ENCODE measurements at regions not wholly inside any gene's neighbourhood (a gene's known extent, or its start where the extent isn't known, plus 50 kb on each side); places are given as distances from the start of the nearest gene placed in this dataset.

DNA sequence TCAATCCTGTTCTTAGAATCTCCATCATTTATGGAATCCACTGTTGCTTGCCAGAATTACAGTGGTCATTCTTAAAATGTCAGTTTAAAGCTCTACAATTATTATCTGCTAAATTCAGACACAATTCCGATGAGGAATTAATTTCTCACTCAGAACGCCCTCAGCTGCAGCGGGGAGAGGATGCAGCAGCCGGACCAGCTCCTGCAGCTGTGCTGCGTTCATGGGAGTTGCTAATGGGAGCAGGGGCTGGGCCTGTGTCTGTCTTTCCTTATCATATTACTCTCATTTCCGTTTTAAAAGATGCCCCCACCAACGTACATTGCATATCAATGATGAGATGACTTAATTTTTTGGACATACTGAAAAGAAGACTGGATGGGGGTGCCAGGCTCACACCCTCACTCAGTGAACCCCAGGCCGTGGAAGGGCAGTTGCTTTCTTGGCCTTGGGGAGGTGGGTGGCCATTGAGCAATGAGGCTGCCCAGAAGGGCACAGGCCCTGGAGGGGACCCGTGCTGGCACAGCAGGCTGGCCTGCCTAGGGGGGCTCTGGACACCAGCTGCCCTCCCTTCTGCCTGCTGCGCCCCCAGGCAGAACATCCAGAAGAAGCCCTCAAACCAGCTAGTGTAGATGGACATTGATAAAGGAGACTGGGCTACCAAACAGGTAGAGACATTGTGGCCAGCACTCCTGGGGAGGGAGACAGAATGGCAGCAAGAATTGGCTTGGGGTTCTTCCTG is 503.6 kb upstream of the MYT1L start:
- Histone ChIP-seq H3K27me3 (ENCODE audit: control insufficient read depth, insufficient read depth, low read length) (no peaks in the 10 kb centered on the region), H3K36me3 (ENCODE audit: control insufficient read depth, insufficient read depth, low read length) (no peaks in the 10 kb centered on the region), H3K4me3 (ENCODE audit: low read depth, low read length) (no peak overlapping the region)
- TF ChIP-seq, protein P1, sequence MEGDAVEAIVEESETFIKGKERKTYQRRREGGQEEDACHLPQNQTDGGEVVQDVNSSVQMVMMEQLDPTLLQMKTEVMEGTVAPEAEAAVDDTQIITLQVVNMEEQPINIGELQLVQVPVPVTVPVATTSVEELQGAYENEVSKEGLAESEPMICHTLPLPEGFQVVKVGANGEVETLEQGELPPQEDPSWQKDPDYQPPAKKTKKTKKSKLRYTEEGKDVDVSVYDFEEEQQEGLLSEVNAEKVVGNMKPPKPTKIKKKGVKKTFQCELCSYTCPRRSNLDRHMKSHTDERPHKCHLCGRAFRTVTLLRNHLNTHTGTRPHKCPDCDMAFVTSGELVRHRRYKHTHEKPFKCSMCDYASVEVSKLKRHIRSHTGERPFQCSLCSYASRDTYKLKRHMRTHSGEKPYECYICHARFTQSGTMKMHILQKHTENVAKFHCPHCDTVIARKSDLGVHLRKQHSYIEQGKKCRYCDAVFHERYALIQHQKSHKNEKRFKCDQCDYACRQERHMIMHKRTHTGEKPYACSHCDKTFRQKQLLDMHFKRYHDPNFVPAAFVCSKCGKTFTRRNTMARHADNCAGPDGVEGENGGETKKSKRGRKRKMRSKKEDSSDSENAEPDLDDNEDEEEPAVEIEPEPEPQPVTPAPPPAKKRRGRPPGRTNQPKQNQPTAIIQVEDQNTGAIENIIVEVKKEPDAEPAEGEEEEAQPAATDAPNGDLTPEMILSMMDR (IDR thresholded peaks at IDR 0.05; ENCODE audit: insufficient read depth, low read length, poor library complexity, severe bottlenecking), result no peak
- no peak for DNase-seq (ENCODE audit: low read depth)

DNA sequence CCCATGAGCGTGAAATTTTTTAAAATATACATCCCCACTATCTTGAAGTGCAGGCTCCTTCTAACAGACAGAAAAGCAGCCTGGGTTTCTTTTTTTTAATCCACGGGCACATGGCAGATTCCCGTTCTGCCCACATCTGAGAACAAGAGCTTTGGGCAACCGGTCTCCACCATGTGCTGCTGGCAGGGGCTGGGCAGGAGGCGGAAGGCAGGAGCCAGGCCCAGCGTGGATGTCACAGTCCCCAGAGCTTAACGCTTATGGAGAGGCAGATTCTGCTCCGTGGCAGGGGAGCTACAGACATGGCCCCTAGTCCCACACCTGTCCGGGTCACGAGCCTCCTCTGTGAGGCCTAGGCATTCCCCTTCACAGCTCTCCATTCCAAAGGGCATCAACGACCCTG is 503.0 kb upstream of the MYT1L start:
- no peaks in the 10 kb centered on the region for H3K27me3 ChIP-seq (ENCODE audit: control insufficient read depth, insufficient read depth, low read length)
- DNase-seq (ENCODE audit: low read depth), result no peak
- TF ChIP-seq, protein P1 (IDR thresholded peaks at IDR 0.05; ENCODE audit: insufficient read depth, low read length, poor library complexity, severe bottlenecking), result no peak
- no peaks in the 10 kb centered on the region for H3K36me3 ChIP-seq (ENCODE audit: control insufficient read depth, insufficient read depth, low read length)
- H3K4me3 ChIP-seq (ENCODE audit: low read depth, low read length), result no peak overlapping the region

GRCh38 chr2:2832657-2833056 is 501.6 kb upstream of the MYT1L start:
- Histone ChIP-seq H3K4me3 (ENCODE audit: low read depth, low read length) (no peak overlapping the region), H3K36me3 (ENCODE audit: control insufficient read depth, insufficient read depth, low read length) (no peaks in the 10 kb centered on the region), H3K27me3 (ENCODE audit: control insufficient read depth, insufficient read depth, low read length) (peaks cover 3% of the 10 kb centered on the region)
- TF ChIP-seq, protein P1 (IDR thresholded peaks at IDR 0.05; ENCODE audit: insufficient read depth, low read length, poor library complexity, severe bottlenecking), result no peak
- DNase-seq (ENCODE audit: low read depth), result no peak

- Histone ChIP-seq H3K36me3 (ENCODE audit: control insufficient read depth, insufficient read depth, low read length) (no peaks in the 10 kb centered on the region), H3K4me3 (ENCODE audit: low read depth, low read length) (no peak overlapping the region), H3K27me3 (ENCODE audit: control insufficient read depth, insufficient read depth, low read length) (peaks cover 3% of the 10 kb centered on the region)
- TF ChIP-seq, protein P1 (IDR thresholded peaks at IDR 0.05; ENCODE audit: insufficient read depth, low read length, poor library complexity, severe bottlenecking), result no peak
- DNase-seq (ENCODE audit: low read depth), result no peak
These were observed 500.6 kb upstream of the MYT1L start for GRCh38 chr2:2831633-2832032.

DNA sequence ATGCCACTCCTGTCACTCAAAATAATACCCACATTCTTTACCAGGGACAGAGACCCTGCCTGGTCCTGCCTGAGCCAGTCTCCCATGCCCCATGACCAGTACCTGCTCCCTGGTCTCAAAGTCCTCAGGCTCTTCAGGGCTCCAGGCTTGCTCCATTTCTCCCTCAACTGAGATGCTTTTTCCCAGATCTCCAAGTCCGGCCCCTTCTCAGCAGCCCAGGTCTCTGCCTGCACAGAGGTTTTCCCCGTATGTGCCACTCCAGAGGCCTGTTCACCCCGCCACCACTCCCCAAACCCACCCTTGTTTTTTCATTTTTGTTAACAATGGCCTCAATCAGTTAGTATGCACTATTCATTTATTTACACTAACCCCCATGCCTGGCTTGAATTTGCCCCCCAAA is 499.5 kb upstream of the MYT1L start:
- no peak for DNase-seq (ENCODE audit: low read depth)
- Histone ChIP-seq H3K36me3 (ENCODE audit: control insufficient read depth, insufficient read depth, low read length) (no peaks in the 10 kb centered on the region), H3K27me3 (ENCODE audit: control insufficient read depth, insufficient read depth, low read length) (peaks cover 3% of the 10 kb centered on the region), H3K4me3 (ENCODE audit: low read depth, low read length) (no peak overlapping the region)
- TF ChIP-seq, protein P1 (IDR thresholded peaks at IDR 0.05; ENCODE audit: insufficient read depth, low read length, poor library complexity, severe bottlenecking), result no peak

Measured in kidney epithelial cell (primary cell).